ENCODE measurements at regions not wholly inside any gene's neighbourhood (a gene's known extent, or its start where the extent isn't known, plus 50 kb on each side); places are given as distances from the start of the nearest gene placed in this dataset.

GRCh38 chr5:122581629-122582028 lies 193.3 kb upstream of the SNX2 start:
- TF ChIP-seq CTCF (conservative IDR thresholded peaks at IDR 0.05) (no peak), ZFX (IDR thresholded peaks at IDR 0.05) (no peak)
